GM18498 (cell line): ENCODE measurements at regions not wholly inside any gene's neighbourhood (a gene's known extent, or its start where the extent isn't known, plus 50 kb on each side); places are given as distances from the start of the nearest gene placed in this dataset.
"Not testable (repeated sequence)": the region's sequence is repeated elsewhere in the genome, so short reads cannot be mapped to it uniquely, and the experiment has no call there.

Experiments
- ATAC-seq: cut with Tn5 transposase; IDR thresholded peaks from one replicate; pipeline ENCODE4 v1.9.1; 2021; ENCODE audit warnings: mild to moderate bottlenecking, moderate library complexity; ENCODE audit not compliant: unreplicated experiment

- ATAC-seq, result no peak
Measured at GRCh38 chr5:135279328-135279727, 119.7 kb downstream of the MACROH2A1 start.

GRCh38 chr5:135276151-135276550 lies 122.9 kb downstream of the MACROH2A1 start:
- ATAC-seq, result no peak

GRCh38 chr5:135273212-135273611 lies 125.8 kb downstream of the MACROH2A1 start:
- no peak for ATAC-seq

DNA sequence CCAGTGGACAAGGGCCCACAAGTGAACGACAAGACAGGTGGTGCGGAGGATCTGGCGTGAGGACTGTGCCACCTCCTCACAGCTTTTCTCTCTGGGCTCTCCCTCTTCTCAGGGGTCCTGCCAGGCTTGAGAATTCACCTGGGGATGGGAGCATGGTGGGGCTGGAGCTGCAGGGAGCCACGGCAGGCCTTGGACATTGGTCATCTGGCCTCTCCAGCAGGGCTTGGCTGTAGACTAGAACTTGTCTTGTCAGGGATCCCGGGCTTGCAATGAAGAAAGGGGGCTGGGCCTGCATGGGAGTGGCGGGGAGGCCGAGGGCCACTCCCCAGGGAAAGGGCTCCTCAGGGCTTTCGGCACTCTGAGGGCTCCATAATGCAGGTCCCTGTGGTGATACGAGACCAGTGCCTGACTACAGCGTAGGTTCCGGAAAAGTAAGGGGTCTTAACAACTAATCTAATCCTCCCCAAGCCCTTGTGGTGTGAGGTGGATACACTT lies 126.7 kb downstream of the MACROH2A1 start:
- ATAC-seq, result no peak

DNA sequence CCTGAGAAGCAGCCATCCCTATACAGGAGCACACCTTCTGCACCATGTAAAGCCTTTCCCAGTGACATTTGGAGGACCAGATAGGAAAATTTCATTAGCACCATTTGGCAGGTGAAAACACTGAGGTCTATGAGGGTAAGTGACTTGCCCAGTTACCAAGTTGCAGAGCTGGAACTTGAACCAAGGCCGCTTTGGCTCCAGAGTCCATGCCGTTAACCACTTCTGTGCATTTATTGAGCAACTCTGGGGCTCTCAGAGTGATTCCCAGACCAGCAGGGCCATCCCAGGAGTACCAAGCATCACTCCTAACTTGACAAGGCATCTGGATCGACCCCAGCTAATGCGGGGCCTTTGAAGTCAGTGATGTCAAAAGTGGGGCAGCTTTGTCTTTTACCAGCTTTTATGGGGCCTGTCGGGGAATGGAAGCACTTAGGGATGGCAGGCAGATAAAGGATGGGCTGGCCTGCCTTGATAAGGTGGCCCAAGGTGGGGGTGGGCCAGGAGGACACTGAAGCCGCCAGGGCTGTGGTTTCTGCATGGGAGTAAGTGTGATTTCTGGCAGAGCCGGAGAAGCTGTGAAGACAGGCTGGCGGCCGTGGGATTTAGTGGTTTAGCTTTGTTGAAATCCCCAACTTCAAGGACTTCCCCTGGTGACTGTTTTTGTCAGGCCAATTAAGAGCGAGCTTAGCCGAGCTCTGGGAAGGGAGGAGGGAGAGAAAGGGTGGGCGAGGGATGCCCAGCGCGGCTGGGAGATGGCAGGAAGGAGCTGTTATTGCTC lies 127.3 kb downstream of the MACROH2A1 start:
- ATAC-seq, result no peak

- no peak for ATAC-seq
Measured at GRCh38 chr5:135269931-135270421, 129.1 kb downstream of the MACROH2A1 start.

DNA sequence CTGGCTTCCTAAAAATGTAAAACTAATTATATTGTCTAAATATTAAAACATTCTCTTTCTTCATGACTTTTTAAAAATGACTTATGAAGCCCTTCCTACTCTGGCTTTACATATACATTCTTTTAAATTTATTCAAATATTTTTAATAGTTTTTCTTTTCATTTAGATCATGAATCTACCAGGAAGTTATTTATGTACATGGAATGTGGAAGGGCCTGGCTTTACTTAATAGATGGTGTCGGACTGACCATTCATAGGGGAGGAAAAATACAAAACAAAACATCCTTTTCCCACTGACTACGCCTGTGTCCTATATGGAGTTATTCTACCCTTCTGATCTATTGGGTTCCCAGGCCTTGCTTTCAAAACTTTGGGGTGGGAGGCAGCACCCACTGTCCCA lies 129.8 kb downstream of the MACROH2A1 start:
- no peak for ATAC-seq

GRCh38 chr5:135266975-135267374 lies 132.1 kb downstream of the MACROH2A1 start:
- ATAC-seq, result no peak

GRCh38 chr5:135266303-135266635 lies 132.8 kb downstream of the MACROH2A1 start:
- no peak for ATAC-seq

GRCh38 chr5:135265497-135266302 lies 133.3 kb downstream of the MACROH2A1 start:
- no peak for ATAC-seq

DNA sequence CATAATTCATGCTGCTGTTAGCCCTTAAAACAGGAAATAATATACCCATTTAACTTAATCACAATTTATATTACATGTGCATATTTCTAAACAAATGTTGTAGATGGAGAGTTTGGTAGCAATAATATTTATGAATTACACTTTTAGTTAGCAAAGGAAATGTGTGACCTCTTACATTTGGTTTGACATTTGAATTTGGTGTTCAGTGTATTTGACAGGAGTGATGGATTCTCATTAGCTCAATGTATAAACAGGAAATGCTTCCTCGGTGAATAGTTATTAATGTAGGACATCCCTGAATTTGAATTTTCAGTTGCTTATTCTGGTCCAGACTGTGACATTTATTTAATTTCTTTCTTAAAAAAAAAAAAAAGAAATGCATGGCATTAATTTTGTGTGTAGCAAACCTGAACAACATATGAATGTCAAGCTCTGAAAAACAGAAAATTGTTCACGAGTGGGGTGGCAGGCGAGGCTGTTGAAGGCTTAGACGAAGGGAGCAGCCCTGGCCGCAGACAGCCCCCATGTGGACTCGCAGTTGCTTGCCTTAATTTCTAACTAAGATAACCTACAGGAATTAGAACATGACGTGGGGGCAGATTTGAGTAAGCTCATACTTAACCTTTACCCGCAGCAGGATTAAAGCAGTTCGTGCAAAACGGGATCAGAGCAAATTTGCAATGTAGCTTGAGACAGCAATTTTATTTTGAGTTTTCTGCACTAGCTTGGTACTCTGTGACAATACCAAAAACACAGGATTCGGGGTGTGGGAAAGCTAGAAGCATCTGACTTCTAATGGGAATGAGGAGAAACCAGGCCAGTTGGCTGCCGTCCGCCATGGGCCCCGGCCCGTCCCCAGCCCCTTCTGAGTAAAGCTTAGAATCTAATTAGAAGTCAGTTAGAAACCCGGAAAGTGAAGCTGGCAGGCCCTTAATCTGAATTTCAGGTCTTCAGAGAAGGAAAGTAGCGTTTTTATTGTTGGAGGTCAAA lies 134.3 kb downstream of the MACROH2A1 start:
- no peak for ATAC-seq

DNA sequence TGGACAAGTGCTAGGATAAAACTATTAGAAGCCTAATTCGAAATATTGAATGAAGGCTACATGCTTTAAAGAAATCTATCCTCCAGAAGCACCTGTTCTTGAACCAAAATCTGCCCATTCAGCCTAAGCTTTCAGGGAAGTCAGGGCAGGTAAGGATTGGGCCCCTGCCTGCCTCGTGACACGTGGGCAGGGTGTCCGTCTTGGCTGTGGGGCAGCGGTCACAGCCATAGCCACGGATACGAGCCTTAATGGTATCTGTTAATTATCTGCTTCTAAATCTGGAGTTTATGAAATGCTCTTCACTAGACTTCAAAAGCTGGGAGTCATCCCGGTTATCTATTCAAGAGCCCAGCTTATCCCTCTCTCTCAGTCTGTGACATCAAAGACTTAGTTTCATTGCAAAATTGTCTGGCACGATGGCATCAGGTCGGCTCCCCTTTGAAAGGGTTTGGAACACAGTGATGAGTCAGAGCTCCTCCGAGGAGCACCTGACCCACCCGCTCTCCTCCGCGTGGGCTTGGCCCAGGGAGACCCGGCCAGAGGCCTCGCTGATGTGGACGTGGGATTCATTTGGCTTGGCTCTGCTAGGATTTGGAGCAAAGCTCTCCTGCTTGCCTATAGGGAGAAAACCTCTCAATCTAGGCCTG lies 135.9 kb downstream of the MACROH2A1 start:
- no peak for ATAC-seq

- no peak for ATAC-seq
Measured at GRCh38 chr5:135262364-135262763, 136.7 kb downstream of the MACROH2A1 start.

- not testable (repeated sequence) for ATAC-seq
Measured at GRCh38 chr5:135260108-135260507, 138.9 kb downstream of the MACROH2A1 start.

GRCh38 chr5:135255461-135256178 lies 143.4 kb downstream of the MACROH2A1 start:
- no peak for ATAC-seq

DNA sequence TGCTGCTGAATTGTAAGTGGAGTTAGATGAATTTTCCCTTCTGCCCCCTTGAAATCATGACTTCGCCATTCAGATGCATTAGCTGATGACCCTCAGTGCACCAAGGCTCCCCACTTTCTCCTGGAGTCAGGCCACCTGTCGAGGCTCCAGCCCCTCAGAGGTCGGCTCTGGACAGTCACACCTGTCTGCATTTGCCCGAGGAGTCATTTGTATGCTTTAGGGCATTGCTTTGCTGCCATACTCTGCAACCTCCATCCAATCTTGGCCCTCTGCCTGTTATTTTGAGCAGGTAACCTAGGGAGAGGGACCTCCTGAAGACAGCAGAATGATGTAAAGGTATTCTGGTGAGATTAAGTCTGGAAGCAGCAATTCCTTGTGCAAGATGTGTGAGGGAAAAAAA lies 144.8 kb downstream of the MACROH2A1 start:
- no peak for ATAC-seq

GRCh38 chr5:135253601-135254178 lies 145.3 kb downstream of the MACROH2A1 start:
- no peak for ATAC-seq

- no peak for ATAC-seq
Measured at GRCh38 chr5:135251093-135251492, 147.9 kb downstream of the MACROH2A1 start.

DNA sequence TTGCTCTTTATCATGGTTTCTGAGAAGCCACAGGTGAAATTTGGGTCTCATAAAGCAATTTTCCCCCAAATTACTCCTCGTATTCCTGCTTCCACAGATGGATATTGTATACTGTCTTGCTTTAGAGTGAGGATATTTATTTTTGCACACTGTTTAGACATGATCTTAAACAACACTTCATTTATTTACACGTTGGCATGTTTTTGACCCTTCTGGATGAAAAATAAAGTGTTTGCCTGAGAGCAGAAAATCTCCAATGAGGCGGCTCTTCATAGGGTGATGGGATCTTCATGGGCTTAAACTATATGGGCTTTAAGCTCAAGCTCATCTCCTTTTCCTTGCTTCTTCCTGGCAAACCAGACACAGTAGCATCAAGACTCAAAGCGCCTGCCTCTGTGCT lies 148.4 kb downstream of the MACROH2A1 start:
- no peak for ATAC-seq
